Stimulated activated CD4-positive, alpha-beta T cell treated with anti-CD3 and anti-CD28 coated beads, Interleukin-4, amount 100 ng/mL, for 4 hours (primary cell): ENCODE measurements at regions not wholly inside any gene's neighbourhood (a gene's known extent, or its start where the extent isn't known, plus 50 kb on each side); places are given as distances from the start of the nearest gene placed in this dataset.
"Not testable (repeated sequence)": the region's sequence is repeated elsewhere in the genome, so short reads cannot be mapped to it uniquely, and the experiment has no call there.

Experiments used
- DNase-seq, 2 experiments: peaks; one replicate each; pipeline ENCODE4 v3.0.0-alpha.2; 2020

DNA sequence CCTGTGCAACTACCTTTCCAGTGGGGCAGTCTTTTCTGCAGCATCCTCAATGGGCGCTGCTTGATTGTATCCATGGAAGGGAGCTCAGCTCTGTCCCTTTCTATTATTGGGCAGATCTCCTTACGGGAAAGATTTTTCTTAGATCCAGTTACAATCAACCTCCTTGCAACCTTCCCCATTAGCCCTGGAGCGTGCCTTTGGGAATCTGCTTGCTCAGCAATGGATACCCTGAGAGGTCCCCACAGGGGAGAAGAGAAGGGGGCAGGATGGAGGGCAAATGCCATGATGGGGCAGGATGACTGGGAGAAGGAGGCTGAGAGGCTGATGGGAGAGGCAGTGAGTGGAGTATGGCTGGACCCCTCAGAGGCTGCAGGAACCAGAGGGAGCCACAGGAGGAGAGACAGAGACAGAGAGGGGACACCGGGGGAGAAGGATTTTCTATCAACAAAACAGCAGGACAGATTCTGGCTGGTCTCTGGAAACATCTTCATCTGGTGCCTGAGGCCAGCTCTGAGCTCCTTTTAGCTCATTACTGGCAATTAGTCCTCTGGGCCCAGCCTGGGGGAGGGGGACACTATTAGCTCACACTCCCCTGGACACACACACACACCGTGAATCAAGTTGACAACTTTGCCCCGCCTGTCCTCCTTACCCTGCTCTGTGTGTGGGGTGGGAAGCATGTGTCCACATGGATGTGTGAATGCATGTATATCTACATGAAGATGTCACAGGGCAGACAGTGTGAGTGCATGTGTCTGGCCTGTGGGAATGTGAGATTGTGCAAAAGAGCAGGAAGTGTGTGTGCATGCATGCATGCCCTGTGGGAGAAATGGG is 80.8 kb upstream of the PAX2 start:
- DNase-seq, result no peak

DNA sequence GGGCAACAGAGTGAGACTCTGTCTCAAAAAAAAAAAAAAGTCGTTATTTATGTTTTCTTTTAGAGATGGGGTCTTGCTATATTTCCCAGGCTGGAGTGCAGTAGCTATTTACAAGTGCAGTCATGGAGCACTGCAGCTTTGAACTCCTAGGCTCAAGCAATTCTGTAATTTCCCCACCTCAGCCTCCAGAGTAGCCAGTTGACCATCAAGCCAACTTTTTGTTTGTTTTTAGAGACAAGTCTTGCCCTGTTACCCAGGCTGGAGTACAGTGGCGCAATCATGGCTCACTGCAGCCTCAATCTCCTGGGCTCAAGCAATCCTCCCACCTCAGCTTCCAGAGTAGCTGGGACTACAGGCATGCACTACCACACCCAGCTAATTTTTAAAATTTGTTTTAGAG is 78.7 kb upstream of the PAX2 start:
- DNase-seq, result not testable (repeated sequence)

DNA sequence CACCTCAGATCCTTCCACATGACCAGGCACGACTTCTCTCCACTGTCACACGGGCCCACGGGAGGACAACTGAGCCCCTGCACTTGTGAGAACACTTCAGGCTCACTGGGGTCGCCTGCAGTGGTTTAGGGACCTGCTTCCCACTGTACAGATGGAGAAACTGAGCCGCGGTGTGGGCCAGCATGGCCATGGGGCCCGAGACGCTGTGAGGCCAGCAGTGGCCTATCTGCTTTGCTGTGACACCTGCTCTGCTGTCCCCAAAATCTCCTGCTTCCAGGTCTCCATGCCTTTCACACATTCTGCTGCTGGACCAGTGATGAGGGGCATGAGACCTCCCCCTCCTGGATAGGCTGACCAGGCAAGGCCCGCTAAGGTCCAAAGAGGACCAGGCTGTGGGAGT is 75.8 kb upstream of the PAX2 start:
- no peak for DNase-seq

DNA sequence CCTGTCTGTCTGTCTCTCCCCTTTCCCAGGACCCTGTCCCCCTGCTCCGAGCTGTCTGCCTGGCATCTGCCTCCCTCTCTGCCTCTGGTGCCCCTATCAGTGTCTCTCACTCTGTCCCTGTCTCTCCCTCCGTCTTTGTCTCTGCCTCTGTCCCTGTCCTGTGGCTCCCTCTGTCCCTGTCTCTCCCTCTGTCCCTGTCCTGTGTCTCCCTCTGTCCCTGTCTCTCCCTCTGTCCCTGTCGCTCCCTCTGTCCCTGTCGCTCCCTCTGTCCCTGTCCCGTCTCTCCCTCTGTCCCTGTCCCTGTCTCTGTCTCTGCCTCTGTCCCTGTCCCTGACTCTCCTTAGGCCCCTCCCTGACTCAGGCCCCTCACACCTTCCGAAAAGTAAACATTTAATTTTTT is 75.0 kb upstream of the PAX2 start:
- DNase-seq, result no peak

DNA sequence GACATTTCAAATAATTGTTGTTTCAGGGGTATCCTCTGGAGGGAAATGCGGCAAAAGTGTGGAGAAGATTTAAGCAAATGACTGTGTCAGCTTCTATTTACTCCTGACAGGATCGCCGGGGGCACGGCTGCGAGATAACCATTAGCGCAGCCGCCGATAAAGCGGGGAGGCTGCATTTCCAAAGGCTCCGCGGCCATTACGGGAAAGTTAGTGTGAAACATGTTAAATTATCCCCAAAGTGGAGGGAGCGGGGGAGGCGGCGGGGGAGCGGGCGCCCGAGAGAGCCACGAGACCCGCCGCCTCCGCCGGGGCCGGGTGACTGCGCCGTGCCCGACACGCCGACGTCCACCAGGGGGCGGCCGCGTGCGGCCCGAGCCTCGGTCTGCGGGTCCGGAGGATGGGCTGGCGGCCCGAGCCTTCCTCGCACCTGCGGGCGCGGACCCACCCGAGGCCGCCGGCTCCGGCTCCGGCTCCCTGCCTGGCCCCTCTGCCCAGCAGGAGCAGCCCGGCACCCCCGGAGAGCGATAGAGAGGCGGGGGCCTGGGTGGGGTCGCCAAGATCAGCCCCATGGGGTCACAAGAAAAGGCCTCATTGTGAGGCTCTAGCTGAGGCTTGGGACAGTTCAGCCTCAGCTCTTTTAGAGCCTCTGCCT is 74.4 kb upstream of the PAX2 start:
- DNase-seq, result peak; percentile 36 to 69

DNA sequence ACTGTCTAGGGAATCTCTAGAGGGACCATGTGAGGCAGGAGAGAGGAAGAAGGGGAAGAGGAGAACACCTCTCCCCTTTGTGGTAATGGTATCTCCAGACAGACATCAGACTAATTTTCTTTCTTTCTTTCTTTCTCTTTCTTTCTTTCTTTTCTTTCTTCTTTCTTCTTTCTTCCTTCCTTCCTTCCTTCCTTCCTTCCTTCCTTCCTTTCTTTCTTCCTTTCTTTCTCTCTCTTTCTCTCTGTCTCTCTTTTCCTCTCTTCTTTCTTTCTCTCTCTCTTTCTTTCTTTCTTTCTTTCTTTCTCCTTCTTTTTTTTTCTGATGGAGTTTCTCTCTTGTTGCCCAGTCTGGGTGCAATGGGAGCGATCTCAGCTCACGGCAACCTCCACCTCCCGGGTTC is 73.2 kb upstream of the PAX2 start:
- no peak for DNase-seq

DNA sequence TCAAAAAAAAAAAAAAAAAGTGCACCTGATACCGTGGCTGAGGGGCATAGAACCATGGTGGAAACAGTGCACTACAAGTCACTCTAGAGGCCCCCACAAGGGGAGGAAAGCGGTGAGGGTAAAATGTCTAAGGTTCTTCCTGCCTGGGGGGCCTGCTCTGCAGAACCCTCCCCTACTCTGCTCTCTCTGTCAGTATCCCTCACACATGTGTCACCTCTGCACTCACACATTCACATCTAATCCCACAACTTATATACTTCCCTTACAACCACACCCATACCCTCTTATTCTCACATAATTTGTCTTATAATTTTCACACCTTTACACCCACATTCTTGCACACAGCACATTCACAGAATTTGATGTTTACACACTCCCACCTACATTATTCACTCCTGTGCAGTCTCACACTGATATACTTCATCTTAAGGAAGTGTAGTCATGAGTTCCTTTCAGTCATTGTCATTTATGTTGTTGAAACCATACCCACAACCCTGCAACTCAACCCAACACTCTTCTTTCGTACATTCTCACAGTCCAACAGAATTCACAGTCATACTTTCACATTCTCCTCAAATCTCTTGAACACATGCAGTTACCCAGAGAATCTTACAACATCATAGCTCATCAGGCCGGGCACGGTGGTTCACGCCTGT is 68.0 kb upstream of the PAX2 start:
- no peak for DNase-seq

DNA sequence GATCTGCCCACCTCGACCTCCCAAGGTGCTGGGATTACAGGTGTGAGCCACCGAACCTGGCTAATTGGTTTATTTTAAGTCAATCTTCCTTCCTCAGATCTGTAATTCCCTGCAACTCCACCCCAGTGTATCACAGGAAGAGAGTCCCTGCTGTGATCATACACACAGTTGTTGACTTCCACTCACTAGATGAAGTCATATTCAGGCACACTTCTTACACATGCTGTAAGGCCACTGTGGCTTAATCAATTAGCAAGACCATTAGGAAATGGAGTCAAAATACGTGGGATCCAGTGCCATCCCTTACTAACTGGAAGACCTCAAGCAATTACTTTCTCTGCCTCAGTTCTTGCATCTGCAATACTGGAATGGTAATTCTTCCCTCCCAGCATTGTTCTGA is 66.1 kb upstream of the PAX2 start:
- no peak for DNase-seq

DNA sequence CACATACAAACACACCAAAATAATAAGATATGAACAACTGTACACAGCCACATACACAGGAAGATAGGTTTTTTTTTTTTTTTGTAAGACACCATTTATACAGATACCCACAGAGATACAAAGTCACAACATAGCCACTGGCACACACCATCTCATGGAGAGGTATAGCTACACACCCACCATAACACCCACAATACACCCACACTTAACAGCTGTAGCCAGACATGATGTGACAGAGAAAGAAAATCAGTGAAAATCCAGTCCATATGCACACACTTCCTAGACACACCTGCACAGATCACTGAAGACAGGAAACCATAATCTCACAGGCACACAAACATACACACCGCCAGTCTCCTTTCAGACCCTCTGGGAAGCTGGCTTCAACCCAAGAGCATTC is 62.4 kb upstream of the PAX2 start:
- no peak for DNase-seq

DNA sequence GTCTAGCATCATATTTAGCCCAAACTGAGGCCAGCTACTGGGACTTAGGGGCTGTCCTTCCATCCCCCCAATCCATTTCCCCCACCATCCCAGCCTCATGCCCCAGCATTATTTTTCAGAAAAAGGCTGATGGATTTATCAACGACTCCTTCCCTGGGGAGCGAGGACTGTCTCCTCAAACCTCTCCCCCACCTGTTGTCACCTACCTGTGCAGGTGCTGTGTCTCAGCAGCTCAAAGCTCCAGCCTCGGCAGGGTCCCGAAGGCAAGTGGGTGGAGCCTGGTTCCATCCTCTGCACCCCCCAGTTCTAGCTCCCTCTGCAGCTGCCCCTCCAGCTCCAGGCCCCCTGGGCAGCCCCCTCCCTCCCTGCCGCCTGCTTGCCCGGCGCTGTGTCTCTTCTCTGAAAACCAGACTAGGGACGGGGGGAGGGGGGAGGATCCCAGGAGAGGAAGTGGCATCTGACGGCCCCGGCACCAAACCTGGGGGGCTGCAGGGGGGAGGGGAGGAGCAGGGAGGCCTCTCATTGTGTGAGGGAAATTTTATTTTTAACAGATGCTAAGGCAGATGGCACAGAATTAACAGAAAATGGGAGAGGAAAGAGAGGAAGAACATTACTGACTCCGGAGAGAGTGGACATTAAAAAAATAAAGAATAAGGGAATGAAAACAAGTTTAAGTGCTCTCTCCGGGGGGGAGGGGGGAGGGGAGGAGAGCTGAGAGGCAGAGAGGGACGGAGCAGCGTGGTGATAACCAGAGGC is 61.7 kb upstream of the PAX2 start:
- DNase-seq, result no peak

DNA sequence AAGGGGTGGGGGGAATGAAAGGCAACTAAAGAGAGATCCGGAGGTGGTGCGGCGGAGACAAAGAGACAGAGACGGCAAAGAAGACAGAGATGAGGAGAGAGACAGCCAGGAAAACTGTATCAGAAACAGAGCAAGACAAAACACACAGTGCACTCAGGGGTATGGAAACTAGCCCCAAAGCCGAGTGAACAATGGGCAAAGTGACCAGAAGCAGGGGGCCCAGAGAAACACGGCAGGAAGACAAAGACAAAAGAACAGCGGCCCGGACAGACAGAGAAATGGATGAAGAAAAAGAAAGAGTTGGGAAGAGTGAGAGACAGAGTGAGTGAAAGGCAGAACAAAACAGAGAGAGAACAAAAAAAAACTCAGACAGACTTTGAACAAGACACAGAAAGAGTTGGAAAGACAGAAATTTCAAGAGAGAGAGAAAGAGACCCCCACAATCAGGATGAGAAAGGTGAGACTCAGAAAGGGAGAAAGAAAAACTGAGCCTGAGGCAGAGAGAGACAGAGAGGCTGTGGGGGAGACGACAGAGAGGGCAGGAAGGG is 60.6 kb upstream of the PAX2 start:
- no peak for DNase-seq

DNA sequence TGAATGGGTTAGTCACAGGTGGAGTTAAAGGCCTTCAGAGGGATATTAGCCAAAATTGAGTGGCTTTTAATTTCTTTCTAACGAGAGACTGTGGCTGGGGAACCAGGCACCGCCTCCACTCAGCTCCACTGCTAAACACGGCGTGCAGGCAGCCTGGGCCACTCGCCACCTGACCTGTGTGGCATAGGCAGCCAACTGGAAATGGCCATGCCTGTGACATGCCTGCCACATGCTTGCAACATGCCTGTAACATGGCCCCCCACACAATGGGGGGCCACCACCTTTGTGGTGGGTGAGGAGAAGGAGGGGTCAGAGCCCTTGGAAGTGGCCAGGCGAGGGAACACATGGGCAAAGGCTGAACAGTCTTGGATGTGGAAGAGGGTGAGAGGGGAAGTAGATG is 60.1 kb upstream of the PAX2 start:
- no peak for DNase-seq

DNA sequence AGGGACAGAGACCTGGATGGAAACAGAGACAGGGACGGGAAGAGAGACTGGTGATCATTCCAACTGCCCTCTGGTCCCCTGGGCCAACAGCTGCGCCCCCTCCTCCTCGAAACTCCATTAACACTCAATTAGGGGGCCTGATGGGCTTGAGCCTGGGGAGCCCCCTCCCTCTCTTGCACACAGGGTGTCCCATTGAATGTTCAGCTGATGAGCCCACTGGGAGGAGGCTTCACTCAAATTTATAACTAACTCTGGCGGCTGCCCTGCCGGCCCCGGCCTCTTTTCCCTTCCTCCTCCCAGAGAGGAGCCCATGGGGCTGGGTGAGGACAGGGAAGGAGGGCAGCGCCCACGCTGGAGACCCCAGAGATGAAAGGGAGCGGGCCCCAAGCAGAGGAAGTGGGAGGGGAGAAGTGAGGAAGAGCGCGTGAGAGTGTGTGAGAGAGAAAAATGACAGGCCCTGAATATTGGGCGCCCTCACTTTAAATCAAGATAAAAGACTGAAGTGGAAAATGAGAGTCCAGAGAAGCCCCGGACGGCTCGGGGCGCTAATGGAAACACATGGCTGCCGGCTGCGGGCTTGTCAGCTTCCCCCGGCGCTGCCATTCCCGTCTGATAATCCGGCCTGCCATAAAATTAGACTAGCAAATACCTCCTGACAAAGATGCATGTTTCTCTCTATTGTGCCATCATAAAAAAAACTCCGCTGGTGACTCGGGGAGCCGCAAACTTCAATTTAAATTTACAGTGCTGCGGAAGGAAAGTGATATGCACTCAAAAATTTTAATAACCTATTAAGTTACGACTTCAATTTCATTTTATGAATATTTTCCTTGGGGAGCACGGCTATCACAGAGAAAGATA is 58.0 kb upstream of the PAX2 start:
- no peak for DNase-seq

DNA sequence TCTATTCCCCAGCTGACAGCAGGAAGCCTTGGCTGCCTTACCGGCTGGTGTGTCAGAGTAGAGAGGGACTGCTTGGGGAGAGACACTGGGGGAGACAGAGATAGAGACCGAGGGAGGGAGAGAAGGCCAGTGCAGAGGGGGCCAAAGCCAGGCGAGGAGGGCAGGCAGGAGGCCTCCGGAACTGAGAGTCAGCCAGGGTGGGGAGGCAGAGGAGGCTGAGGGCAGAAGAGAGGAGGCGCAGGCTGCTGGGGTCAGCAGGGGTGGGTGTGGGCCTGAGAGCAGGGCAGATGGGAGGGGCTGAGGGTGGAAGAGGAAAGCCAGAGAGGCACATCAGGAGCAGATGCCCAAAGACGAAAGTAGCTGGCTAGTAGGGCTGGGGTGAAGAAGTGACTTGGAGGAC is 57.2 kb upstream of the PAX2 start:
- no peak for DNase-seq

DNA sequence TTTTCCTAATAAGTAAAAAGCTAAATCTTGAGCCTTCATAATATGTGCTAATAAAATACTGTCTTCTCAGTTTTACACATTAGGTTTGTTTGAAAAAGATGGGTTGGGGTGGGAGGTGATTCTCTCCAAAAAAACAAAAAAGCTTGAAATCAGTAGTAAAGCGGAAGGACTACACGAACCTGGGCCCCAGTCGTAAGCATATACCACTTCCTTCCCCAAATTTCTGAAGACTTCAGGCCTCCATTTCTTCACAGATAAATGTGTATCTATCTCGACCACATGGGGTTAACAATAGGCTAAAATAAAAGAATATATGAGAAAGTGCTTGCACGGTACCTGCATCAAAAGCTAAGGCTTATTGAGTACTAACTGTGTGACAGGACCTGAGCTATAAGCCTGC is 51.6 kb upstream of the PAX2 start:
- no peak for DNase-seq
